ENCODE measurements at regions not wholly inside any gene's neighbourhood (a gene's known extent, or its start where the extent isn't known, plus 50 kb on each side); places are given as distances from the start of the nearest gene placed in this dataset.

- no peak for TF ChIP-seq POLR2AphosphoS5 (IDR thresholded peaks at IDR 0.05)
- TF ChIP-seq, protein P1, sequence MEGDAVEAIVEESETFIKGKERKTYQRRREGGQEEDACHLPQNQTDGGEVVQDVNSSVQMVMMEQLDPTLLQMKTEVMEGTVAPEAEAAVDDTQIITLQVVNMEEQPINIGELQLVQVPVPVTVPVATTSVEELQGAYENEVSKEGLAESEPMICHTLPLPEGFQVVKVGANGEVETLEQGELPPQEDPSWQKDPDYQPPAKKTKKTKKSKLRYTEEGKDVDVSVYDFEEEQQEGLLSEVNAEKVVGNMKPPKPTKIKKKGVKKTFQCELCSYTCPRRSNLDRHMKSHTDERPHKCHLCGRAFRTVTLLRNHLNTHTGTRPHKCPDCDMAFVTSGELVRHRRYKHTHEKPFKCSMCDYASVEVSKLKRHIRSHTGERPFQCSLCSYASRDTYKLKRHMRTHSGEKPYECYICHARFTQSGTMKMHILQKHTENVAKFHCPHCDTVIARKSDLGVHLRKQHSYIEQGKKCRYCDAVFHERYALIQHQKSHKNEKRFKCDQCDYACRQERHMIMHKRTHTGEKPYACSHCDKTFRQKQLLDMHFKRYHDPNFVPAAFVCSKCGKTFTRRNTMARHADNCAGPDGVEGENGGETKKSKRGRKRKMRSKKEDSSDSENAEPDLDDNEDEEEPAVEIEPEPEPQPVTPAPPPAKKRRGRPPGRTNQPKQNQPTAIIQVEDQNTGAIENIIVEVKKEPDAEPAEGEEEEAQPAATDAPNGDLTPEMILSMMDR (IDR thresholded peaks at IDR 0.05): no peak
Observed at GRCh38 chr2:51844596-51844995, 812.7 kb upstream of the NRXN1 start.
